HG02623 (cell line): ENCODE measurements at regions not wholly inside any gene's neighbourhood (a gene's known extent, or its start where the extent isn't known, plus 50 kb on each side); places are given as distances from the start of the nearest gene placed in this dataset.
A peak's percentile ranks its signal among the peaks of the same experiment; 100 is the strongest.

ENCODE experiments used
- ATAC-seq: cut with Tn5 transposase; IDR thresholded peaks from one replicate; pipeline ENCODE4 v1.9.1; 2021; ENCODE audit warnings: moderate library complexity; ENCODE audit not compliant: unreplicated experiment

- no peak for ATAC-seq
These were observed 547.2 kb downstream of the ZNF804A start for GRCh38 chr2:185145316-185146121.

DNA sequence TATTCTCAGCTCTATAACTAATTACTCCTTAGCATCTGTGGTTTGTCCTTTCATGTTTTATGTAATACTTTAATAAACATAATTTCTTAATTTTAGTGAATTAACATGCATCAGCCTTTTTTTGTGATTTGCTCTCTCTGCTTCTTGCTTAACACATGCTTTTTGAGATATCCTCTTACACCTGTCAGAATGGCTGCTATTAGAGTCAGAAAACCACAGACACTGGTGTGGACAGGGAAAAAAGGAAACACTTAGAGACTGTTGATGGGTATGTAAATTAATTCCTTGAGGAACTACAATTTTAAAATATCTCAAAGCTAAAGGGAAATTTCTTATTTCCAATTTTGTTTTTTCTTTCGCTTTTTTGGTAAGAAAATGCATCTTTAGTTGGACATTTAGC is 549.0 kb downstream of the ZNF804A start:
- no peak for ATAC-seq

- no peak for ATAC-seq
These were observed 553.9 kb downstream of the ZNF804A start for GRCh38 chr2:185152186-185152585.

DNA sequence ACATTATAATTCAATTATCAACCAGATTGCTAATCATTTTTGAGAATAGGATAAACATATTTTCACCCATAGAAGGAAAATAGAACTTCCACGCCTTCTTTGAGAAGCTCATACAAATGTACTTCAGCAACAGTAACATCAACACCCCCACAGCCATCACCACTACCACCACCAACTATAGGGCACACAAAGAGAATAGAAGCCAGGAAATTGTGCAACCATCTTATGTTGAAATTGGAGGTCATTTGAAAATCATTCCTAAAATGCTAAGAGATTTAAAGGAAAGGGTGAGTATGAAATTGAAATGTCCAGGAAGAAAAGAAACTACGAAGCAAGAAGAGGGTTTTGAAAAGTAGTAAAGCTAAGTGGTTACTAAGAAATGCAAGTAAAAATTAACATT is 563.4 kb downstream of the ZNF804A start:
- no peak for ATAC-seq

DNA sequence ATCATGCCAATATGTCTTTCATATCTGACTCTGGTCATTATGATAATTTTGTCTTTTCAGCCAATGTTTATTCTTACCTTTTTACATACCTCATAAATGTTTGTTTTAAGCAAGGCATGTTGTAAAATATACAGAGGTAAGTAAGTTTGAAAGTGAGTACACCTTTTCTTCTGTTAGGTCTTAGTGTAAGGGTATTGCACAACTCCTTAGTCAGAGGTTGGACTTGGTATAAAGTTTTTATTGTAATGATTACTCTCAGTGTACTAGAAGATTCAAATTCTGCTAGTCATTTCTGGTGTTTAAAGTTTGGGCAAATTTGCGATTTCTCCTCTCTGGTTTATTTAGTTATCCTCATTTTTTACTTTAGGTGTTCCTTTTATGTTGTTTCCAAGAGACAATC is 564.3 kb upstream of the FSIP2 start:
- no peak for ATAC-seq

- no peak for ATAC-seq
These were observed 558.9 kb upstream of the FSIP2 start for GRCh38 chr2:185179743-185180142.

GRCh38 chr2:185181901-185182300 is 556.7 kb upstream of the FSIP2 start:
- no peak for ATAC-seq

DNA sequence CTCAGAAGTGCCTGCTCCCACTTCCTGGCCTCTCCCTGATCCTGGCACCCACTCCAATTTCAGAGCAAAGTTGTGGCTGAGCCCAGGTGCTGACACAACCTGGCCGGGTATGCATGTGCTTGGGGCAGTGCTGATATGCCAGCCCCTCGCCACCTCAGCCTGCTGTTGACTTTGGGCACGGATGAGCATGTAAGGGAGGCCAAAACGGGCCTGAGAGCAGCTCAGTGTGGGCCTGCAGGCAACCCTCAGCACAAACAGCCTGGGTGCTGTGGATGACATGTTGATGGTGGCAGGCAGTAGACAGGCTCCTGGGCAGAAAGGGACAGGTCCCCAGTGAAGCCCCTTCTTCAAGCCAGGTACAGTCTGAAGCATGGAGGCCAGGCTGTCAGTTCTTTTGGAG is 553.6 kb upstream of the FSIP2 start:
- no peak for ATAC-seq

GRCh38 chr2:185187421-185187820 is 551.2 kb upstream of the FSIP2 start:
- no peak for ATAC-seq

DNA sequence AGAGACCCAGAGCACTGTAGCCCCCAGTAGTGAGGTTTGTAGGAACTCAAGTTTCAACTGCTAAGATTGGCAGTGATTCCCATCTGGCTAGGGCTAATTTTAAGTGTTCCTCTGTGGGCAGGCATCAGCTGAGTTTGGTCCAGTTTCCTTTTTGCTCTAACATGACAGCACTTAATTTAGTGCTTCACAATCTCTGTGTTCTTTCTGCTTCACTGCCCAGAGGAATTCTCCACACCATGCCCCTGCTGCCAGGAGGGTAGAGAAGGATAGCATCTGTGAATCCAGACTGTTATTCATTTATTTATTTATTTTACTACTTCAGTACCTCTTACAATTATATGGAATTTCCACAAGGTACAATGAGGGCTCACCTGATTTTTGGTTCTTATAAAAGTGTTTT is 549.9 kb upstream of the FSIP2 start:
- no peak for ATAC-seq

DNA sequence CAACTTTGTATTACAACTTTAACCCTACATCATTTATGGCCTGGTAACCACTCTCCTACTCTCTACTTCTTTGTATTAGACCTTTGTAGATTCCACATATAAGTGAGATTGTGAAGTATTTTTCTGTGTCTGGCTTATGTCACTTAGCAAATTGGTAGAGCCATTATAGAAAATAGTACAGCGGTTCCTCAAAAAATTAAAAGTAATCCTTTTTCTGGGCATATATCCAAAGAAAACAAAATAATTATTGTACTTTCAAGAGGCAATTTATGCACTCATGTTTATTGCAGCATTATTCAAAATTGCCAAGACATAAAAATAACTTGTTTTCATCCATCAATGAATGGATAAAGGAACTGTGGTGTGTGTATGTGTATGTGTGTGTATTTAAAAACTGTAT is 537.5 kb upstream of the FSIP2 start:
- no peak for ATAC-seq

DNA sequence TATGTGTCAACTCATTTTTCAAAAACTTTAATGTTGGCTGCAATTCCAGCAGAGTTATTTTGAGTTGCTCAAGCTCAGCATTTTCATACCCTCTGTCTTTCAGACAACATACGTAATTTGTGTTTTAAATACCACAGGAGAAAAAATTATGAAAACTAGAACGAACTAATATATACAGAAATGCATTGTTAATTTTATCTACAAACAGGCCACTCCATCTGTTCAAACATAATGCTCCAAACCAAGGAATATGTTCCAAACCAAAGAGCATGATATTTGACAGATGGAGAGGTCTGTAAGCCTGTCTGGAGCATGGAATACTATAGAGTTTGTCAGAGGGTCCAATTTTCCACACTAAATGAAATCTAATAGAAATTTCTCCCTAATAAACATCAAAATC is 536.2 kb upstream of the FSIP2 start:
- ATAC-seq: no peak

DNA sequence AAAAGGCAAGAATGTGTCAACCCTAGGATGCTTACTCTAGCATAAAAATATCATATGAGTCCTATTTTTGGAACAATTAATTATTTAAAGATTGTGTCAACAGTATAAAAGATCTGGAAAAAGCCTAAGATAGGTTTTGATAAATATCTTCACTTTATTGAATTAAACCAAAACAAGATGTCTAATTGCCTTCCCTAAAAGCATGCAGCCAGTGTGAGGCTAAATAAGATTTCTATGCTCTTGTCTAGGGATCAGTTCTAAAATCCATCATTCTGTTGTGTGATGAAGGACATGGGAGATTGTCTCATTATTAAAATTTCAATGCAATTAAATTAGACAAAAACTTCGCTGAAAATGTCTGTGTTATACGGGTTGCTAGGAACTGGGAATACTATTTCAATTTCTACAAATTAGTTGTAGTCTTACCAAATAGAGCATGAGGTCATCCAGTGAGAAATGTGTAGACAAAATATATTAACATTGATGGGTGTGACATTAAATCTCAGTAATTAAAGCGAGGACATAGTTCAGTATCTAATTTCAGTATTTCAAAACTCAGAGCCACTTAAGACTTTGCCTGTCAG is 535.6 kb upstream of the FSIP2 start:
- no peak for ATAC-seq

DNA sequence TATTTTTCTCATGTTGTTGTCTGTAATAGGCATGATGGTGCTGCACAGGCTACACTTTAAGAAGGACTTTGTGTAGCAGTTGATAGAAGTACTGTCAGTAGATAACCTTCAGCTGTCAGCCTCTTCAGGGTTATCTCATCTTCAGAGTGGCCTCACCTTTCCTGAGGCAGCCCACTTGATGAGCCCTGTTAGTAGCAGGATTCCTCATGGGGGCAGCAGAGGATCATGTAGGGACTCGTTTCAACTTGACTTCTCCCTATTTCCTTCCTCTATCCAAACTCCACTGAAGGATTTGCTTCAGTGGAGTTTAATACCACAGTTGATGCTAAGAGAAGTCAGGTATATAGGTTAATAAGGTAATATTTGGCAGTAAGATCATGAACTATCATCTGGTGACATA is 530.3 kb upstream of the FSIP2 start:
- ATAC-seq: no peak

DNA sequence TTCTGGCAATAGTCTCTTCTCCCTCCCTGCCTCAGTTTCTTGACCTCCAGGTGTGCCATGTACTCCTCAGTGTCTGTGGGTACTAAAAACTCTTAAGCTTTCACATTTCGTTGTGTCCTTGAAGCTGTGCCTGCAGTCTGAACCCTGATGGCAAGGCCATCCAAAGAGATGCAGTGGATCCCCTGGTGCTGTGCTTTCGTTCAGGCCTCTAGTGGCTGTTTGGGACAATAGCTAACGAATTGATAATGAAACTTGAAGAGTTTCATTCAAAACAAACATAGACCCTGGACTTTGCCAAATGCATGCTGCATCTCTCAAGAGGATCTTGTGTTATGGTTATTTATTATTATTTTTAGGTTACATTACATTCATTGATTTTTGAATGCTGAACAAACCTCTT is 523.1 kb upstream of the FSIP2 start:
- peak; percentile 64 for ATAC-seq

- ATAC-seq: no peak
These were observed 518.6 kb upstream of the FSIP2 start for GRCh38 chr2:185219981-185220380.

DNA sequence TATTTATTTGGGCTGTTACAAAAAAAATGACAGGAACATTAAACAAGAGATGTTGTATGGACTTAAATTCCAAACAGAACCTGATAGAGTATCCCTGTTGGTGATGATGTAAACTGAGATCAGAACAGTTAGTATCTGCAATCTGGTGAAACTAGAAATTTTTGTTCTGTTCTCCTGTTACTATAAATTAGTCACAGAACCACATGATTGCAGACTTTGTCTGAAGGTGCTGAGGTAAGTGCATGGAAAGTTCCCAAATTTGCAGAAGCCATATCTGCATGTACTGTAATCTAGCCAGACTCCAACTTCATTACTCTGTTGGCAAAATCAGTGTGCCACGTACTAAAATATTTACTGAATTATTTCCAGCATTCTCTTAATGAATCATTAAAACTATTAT is 516.3 kb upstream of the FSIP2 start:
- ATAC-seq: no peak

- ATAC-seq: no peak
These were observed 511.2 kb upstream of the FSIP2 start for GRCh38 chr2:185227391-185227790.

GRCh38 chr2:185239491-185239890 is 499.1 kb upstream of the FSIP2 start:
- no peak for ATAC-seq

- ATAC-seq: no peak
These were observed 497.8 kb upstream of the FSIP2 start for GRCh38 chr2:185240796-185241195.

DNA sequence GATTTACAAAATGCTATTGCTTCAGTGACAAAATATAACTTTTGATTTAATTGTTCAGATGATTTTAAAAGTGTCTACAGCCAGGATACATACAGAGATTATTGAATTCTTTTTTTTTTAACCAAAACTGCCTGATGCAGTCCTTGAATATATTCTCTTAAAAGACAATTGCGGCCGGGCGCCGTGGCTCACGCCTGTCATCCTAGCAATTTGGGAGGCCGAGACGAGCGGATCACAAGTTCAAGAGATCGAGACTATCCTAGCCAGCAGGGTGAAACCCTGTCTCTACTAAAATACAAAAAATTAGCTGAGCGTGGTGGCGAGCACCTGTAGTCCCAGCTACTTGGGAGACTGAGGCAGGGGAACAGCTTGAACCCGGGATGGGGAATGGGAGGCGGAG is 497.0 kb upstream of the FSIP2 start:
- ATAC-seq: no peak

DNA sequence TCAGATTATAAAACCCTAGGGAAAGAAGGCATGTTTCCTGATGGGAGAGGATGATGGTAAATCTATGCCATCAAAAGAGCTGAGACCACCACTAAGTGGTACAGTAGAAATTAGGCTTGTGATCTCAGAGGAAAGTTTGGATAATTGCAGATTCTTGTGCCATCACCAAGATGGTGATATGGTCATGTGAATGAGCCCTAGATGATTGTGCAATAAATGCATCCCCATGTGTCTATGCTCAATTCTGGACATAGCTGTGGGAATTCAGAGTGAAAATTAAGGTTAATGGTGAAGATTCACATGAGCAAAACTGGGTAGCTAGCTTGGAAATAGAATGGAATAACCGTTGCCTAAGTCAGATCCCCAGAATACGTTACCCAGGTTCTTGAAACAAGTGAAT is 496.1 kb upstream of the FSIP2 start:
- no peak for ATAC-seq

- no peak for ATAC-seq
These were observed 493.4 kb upstream of the FSIP2 start for GRCh38 chr2:185245216-185245615.
